Natural killer cell treated with Interleukin-12 subunit alpha and Interleukin-12 subunit beta and Interleukin-15 and Interleukin-18, amount 100 ng/mL, for 72 hours (primary cell): ENCODE measurements at regions not wholly inside any gene's neighbourhood (a gene's known extent, or its start where the extent isn't known, plus 50 kb on each side); places are given as distances from the start of the nearest gene placed in this dataset.

Experiments
- ATAC-seq, 2 donors: fragments of 150-1000 bp; cut with Tn5 transposase in 1 of 2; sonication (Bioruptor Pico), chemical (Tn5 transposase) in 1 of 2; 2 replicates each; pipeline ENCODE4 v1.10.0; 2021
- DNase-seq: peaks from one replicate; pipeline ENCODE4 v3.0.0; 2022; ENCODE audit warnings: low spot score
- H3K27ac Mint-ChIP-seq, 2 donors: 1 replicate in 1 of 2; 2 replicates in 1 of 2; pipeline ENCODE4 v1.8.0; 2022; ENCODE audit warnings: mixed read lengths in 2 of 2, mild to moderate bottlenecking in 1 of 2, moderate library complexity in 1 of 2
- H3K27me3 Mint-ChIP-seq, 2 donors: 1 replicate in 1 of 2; 2 replicates in 1 of 2; pipeline ENCODE4 v1.8.0; 2022; ENCODE audit warnings: mixed read lengths in 2 of 2
- H3K36me3 Mint-ChIP-seq: one replicate; pipeline ENCODE4 v1.8.0; 2022; ENCODE audit warnings: mixed read lengths
- H3K4me1 Mint-ChIP-seq, 2 donors: 1 replicate in 1 of 2; 2 replicates in 1 of 2; pipeline ENCODE4 v1.8.0; 2022; ENCODE audit warnings: low read depth in 2 of 2, mixed read lengths in 2 of 2, mild to moderate bottlenecking in 1 of 2
- H3K4me3 Mint-ChIP-seq: one replicate; pipeline ENCODE4 v1.8.0; 2022; ENCODE audit warnings: mixed read lengths
- H3K9me3 Mint-ChIP-seq: 2 replicates; pipeline ENCODE4 v1.8.0; 2022; ENCODE audit warnings: mixed read lengths

DNA sequence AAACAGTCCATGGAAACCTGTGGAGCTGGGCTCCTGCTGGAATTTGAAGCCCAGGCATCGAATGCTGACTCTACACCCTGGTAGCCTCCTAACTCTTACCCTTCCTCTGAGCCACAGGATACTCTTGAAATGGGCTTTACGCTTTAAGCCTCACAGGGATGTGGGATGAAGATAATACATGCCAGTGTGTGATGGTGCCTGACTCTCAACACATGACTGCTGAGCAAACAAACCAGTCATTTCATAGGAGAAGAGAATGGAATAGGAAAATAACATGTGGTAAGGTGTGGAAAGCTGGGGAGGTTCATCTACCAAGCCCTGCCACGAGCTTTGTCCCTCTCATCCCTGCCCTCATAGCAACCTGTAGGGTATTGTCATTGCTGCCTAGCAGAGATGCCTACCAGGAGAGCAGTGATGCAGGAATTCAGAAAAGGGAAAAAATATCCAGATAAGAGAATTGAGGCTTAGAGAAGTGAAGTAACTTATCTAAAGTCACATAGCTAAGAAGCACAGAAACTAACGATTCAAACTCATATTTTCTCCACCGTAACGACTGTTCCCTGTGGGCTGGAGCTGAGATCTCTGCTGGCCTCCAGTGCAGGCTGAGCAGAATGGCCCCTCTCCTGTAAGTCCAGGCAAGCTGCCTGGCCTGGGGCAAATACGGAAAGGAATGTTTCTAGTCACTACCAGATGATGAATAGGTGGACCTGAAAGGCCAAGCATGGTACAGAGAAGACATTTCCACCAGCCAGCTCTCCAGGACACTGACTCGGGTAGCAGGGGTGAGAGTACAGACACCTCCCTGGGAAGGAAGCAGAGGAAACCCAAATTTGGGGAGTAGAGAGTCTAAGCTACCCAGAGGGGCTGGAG, 90.2 kb upstream of the DUSP5 start:
- Mint-ChIP-seq H3K36me3 (no peaks in the 10 kb centered on the region), H3K4me3 (no peak overlapping the region), H3K27ac (peak overlapping the region; percentile 9 to 29), H3K27me3 (peaks cover 0 to 3% of the 10 kb centered on the region in 2 donors), H3K4me1 (peaks cover 40 to 48% of the 10 kb centered on the region in 2 donors), H3K9me3 (no peaks in the 10 kb centered on the region)
- DNase-seq = no peak
- no peak for ATAC-seq

GRCh38 chr10:110408203-110408871, 89.4 kb upstream of the DUSP5 start:
- Mint-ChIP-seq H3K36me3 (no peaks in the 10 kb centered on the region), H3K27ac (peak overlapping the region; percentile 33 to 91), H3K4me3 (no peak overlapping the region), H3K4me1 (peaks cover 47 to 53% of the 10 kb centered on the region in 2 donors), H3K27me3 (peaks cover 0 to 3% of the 10 kb centered on the region in 2 donors), H3K9me3 (no peaks in the 10 kb centered on the region)
- DNase-seq = no peak
- ATAC-seq = no peak

GRCh38 chr10:110408943-110409342, 88.8 kb upstream of the DUSP5 start:
- Mint-ChIP-seq H3K27ac (peak overlapping the region; percentile 33 to 91), H3K9me3 (no peaks in the 10 kb centered on the region), H3K36me3 (no peaks in the 10 kb centered on the region), H3K27me3 (peaks cover 0 to 3% of the 10 kb centered on the region in 2 donors), H3K4me3 (no peak overlapping the region), H3K4me1 (peaks cover 53 to 57% of the 10 kb centered on the region in 2 donors)
- DNase-seq (no peak), ATAC-seq (no peak)

GRCh38 chr10:110409488-110409887, 88.2 kb upstream of the DUSP5 start:
- no peak overlapping the region for H3K4me3 Mint-ChIP-seq

GRCh38 chr10:110409926-110410325, 87.8 kb upstream of the DUSP5 start:
- Mint-ChIP-seq H3K9me3 (no peaks in the 10 kb centered on the region), H3K27me3 (peaks cover 0 to 3% of the 10 kb centered on the region in 2 donors), H3K27ac (peak overlapping the region in 1 of 2 donors; percentile 91), H3K4me1 (peaks cover 62 to 63% of the 10 kb centered on the region in 2 donors), H3K4me3 (no peak overlapping the region), H3K36me3 (no peaks in the 10 kb centered on the region)
- DNase-seq = no peak
- ATAC-seq = no peak

More at GRCh38 chr10:110409488-110409887, 88.2 kb upstream of the DUSP5 start:
- ATAC-seq = no peak
- no peaks in the 10 kb centered on the region for H3K36me3 Mint-ChIP-seq
- H3K27me3 Mint-ChIP-seq = peaks cover 0 to 3% of the 10 kb centered on the region in 2 donors
- no peaks in the 10 kb centered on the region for H3K9me3 Mint-ChIP-seq
- DNase-seq = no peak
- peaks cover 58 to 62% of the 10 kb centered on the region in 2 donors for H3K4me1 Mint-ChIP-seq
- peak overlapping the region; percentile 33 to 91 for H3K27ac Mint-ChIP-seq

GRCh38 chr10:110410329-110411046, 87.2 kb upstream of the DUSP5 start:
- no peak overlapping the region for H3K4me3 Mint-ChIP-seq
- no peaks in the 10 kb centered on the region for H3K36me3 Mint-ChIP-seq

GRCh38 chr10:110411047-110411410, 86.7 kb upstream of the DUSP5 start:
- Mint-ChIP-seq H3K27me3 (peaks cover 0 to 3% of the 10 kb centered on the region in 2 donors), H3K9me3 (no peaks in the 10 kb centered on the region), H3K36me3 (no peaks in the 10 kb centered on the region), H3K27ac (peak overlapping the region; percentile 88 to 91), H3K4me1 (peaks cover 68 to 71% of the 10 kb centered on the region in 2 donors), H3K4me3 (no peak overlapping the region)
- DNase-seq (no peak), ATAC-seq (no peak)

More at GRCh38 chr10:110410329-110411046, 87.2 kb upstream of the DUSP5 start:
- peak overlapping the region; percentile 88 to 91 for H3K27ac Mint-ChIP-seq
- ATAC-seq = no peak
- no peak for DNase-seq
- peaks cover 65 to 68% of the 10 kb centered on the region in 2 donors for H3K4me1 Mint-ChIP-seq
- H3K27me3 Mint-ChIP-seq = peaks cover 0 to 3% of the 10 kb centered on the region in 2 donors
- H3K9me3 Mint-ChIP-seq = no peaks in the 10 kb centered on the region

DNA sequence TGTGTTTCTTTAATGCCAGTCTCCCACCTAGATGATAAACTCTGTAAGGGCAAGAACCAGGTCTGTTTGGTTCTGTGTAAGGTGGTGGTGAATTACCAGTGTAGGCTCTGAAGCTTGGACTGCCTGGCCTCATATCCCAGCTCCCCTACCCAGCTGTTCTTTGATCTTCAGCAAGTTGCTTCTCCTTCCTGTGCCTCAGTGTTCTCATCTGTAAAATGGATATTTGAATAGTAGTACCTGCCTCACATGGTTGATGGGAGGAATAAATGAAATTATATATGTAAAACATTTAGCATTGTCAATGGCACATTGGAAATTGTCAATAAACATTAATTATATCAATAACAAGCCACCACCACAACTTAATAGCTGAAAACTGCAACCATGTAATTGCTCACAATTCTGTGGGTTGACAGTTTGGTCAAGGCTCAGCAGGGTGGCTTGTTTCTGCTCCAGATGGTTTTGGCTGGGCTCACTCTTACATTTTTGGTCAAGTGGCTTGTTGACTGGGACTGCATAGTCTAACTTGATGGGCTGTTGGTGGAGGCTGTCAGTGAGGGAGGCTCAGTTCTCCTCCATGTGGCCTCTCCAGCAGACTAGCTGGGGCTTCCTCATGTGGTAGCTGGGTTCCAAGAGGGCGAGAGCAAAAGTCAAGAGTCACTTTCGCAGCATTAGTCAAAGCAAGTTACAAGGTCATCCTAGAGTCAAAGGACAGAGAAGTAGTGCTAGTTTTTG, 84.5 kb upstream of the DUSP5 start:
- ATAC-seq (peak in 1 of 2 donors; percentile 42), DNase-seq (peak; percentile 78)
- Mint-ChIP-seq H3K27ac (peak overlapping the region; percentile 88 to 91), H3K4me3 (peak overlapping the region; percentile 89), H3K4me1 (peaks cover 65 to 73% of the 10 kb centered on the region in 2 donors), H3K27me3 (no peaks in the 10 kb centered on the region), H3K9me3 (no peaks in the 10 kb centered on the region), H3K36me3 (no peaks in the 10 kb centered on the region)

DNA sequence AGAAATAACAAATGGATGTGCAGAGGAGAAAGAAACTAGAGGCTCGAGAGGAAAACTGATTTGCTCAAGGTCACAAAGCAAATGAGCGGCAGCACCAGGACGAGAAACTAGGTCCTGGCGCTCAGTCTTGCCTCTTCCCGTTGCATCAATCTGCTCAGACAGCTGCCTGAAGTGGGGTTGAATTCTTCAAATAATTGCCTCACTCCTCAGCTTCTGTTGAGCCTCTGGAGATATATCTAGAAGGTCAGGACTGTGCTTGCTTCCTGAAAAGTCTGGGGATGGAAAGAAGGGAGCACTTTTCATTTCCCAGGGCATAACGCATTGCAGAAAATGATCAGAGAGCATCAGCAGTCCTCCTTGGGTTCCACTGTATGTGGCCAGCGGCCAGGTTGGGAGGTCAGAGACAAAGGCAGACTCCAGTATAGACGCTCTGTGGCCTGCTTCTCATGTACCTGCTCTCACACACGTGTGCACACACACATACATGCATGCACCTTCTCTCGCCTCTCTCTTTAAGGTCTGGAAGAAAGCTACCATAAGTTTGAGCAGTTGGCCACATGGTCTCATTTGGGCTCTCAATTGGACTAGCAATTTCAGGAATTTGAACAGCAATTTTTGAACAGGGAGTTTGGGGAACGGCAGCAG, 83.7 kb upstream of the DUSP5 start:
- H3K27ac Mint-ChIP-seq = peak overlapping the region; percentile 88 to 91
- H3K9me3 Mint-ChIP-seq = no peaks in the 10 kb centered on the region
- peaks cover 64 to 74% of the 10 kb centered on the region in 2 donors for H3K4me1 Mint-ChIP-seq
- DNase-seq = no peak
- H3K27me3 Mint-ChIP-seq = no peaks in the 10 kb centered on the region
- H3K4me3 Mint-ChIP-seq = peak overlapping the region; percentile 89
- H3K36me3 Mint-ChIP-seq = no peaks in the 10 kb centered on the region
- peak; percentile 4 to 36 for ATAC-seq

DNA sequence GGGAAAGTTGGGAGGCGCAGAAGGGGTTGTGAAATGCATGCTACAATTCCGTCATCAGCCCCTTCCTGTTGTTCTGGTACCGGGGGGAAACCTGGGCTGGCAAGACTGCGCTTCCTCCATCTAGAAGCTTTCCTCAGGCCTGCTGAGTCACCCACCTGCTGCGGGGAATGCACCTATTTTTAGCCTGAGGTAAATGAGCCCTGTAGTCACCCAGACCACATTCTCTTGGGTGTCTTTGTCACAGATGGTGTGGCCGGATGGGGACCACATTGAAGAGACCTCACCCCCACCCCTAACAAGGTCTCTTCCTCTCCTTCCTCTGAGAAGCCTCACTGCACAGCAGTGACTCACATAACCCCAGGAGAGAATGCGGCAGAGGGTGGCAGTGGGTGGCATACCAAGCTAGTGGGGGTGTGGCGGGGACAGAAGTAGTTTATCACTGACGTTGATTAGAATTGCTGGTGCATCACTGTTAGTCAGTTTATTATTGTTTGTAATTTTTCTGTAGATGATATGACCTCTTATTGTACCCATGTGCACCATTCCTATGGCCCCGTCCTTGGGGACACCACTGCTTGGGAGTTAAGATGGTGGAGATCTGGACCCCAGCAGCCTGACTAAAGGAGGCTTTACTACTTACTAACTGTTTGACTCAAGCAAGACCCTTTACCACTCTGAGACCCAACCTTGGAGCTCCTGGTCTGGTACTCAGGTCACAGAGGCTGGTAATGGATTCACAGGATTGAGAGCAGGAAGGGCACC, 83.0 kb upstream of the DUSP5 start:
- Mint-ChIP-seq H3K4me1 (peaks cover 69 to 74% of the 10 kb centered on the region in 2 donors), H3K27ac (peak overlapping the region; percentile 88 to 91), H3K36me3 (no peaks in the 10 kb centered on the region), H3K4me3 (peak overlapping the region; percentile 89), H3K27me3 (no peaks in the 10 kb centered on the region), H3K9me3 (no peaks in the 10 kb centered on the region)
- DNase-seq (peak; percentile 95), ATAC-seq (peak; percentile 97)

DNA sequence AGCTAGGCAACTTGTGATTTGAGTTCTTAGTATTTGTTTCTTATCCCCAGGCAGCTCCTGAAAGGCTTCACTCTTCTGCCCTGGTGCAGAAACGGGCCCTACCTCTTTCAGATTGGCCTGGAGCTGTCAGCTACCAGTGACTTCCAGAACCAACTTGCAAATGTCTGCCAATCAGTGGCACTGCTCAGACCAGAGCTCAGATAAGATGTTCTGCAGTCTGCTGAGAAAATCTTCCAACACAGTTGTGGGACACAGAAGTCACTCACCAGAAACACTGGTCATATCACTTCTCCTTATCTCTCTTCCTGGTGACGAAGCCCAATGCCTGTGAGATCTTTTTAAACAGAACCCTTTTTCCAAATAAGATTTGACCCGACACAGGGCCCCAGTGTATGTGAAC, 81.9 kb upstream of the DUSP5 start:
- H3K36me3 Mint-ChIP-seq = no peaks in the 10 kb centered on the region
- H3K4me3 Mint-ChIP-seq = peak overlapping the region; percentile 89
- H3K4me1 Mint-ChIP-seq = peaks cover 71 to 85% of the 10 kb centered on the region in 2 donors
- no peaks in the 10 kb centered on the region for H3K9me3 Mint-ChIP-seq
- DNase-seq = peak; percentile 49
- no peak for ATAC-seq
- peak overlapping the region; percentile 88 to 91 for H3K27ac Mint-ChIP-seq
- H3K27me3 Mint-ChIP-seq = no peaks in the 10 kb centered on the region
